ENCODE measurements at regions not wholly inside any gene's neighbourhood (a gene's known extent, or its start where the extent isn't known, plus 50 kb on each side); places are given as distances from the start of the nearest gene placed in this dataset.
"Not testable (repeated sequence)": the region's sequence is repeated elsewhere in the genome, so short reads cannot be mapped to it uniquely, and the experiment has no call there.

DNA sequence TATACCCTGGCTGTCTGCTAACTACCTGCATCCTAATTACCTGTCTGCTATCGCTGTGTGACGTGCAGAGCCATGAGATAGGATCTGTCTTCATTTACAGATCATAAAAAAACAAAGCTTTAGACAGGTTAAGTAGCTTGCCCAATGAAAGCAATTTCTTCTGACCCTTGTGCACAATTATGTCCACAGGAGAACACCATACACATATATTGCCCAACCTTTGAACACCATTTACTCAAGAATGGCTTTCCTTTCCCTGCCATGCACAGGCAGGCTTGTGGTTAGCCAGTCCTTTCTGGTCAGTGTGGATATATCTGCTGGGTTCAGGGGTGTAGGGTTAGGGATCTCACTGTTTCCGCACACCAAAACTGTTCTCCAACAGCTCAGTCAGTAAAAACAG lies 344.8 kb downstream of the BCL2L11 start:
- no CpG with 5 or more reads among the region's 3 CpGs for WGBS (ENCODE audit: insufficient coverage, low lambda C conversion rate)
- H3K4me1 ChIP-seq (ENCODE audit: control insufficient read depth, insufficient read depth, low read length); H3K36me3 ChIP-seq (ENCODE audit: control insufficient read depth, insufficient read depth, low read length); H3K4me3 ChIP-seq (ENCODE audit: low read length); H3K27me3 ChIP-seq (ENCODE audit: control insufficient read depth, insufficient read depth, low read length); H3K9me3 ChIP-seq (ENCODE audit: control insufficient read depth, low read depth, low read length); DNase-seq: not testable (repeated sequence)
- H3K27ac ChIP-seq (ENCODE audit: low read length): peak overlapping the region; percentile 78

DNA sequence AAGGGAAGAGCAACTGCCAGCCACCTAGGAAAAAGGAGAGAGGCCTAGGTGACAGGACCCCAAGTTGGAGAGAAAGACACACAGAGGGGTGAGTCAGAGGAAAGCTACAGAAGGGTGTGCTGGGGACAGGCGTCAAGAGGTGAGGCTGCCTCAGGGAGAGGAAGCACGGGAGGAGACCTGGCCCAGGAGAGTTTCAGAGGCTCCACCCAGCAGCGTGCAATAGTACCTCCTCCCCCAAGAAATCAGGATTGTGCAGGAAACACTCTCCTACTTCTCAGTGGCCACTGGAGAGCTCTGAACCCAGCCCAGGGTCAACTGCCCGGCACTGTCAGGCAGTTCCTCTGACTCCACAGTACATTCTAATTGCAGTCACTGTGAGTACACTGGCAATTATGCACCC lies 346.0 kb downstream of the BCL2L11 start:
- not testable (repeated sequence) for H3K36me3 ChIP-seq (ENCODE audit: control insufficient read depth, insufficient read depth, low read length); H3K27me3 ChIP-seq (ENCODE audit: control insufficient read depth, insufficient read depth, low read length); H3K4me1 ChIP-seq (ENCODE audit: control insufficient read depth, insufficient read depth, low read length); H3K4me3 ChIP-seq (ENCODE audit: low read length); H3K9me3 ChIP-seq (ENCODE audit: control insufficient read depth, low read depth, low read length); H3K27ac ChIP-seq (ENCODE audit: low read length)
- DNase-seq: peak; percentile 20 to 21
- WGBS (ENCODE audit: insufficient coverage, low lambda C conversion rate): no CpG with 5 or more reads among the region's 4 CpGs

DNA sequence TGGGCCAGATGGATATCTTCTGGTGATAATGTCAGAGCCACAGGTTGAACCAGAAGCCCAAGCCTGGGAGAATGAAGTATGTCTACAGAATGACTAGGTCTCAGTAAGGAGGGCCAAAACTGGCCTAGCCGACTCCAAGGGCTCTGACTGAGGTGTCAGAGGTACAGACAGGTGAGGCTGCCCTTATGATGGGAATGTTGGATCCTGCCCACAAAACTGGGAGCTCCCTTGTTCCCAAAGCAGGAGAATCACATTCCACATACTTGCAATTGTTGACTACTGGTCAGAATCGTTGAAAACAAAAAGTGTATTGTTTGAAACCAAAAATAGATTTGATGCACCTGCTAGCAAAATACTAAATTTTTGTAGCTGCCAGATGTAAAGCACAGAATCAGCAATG lies 350.2 kb downstream of the BCL2L11 start:
- H3K27me3 ChIP-seq (ENCODE audit: control insufficient read depth, insufficient read depth, low read length); H3K9me3 ChIP-seq (ENCODE audit: control insufficient read depth, low read depth, low read length); H3K36me3 ChIP-seq (ENCODE audit: control insufficient read depth, insufficient read depth, low read length); H3K27ac ChIP-seq (ENCODE audit: low read length); H3K4me3 ChIP-seq (ENCODE audit: low read length); DNase-seq; H3K4me1 ChIP-seq (ENCODE audit: control insufficient read depth, insufficient read depth, low read length): not testable (repeated sequence)
- no CpG with 5 or more reads among the region's 2 CpGs for WGBS (ENCODE audit: insufficient coverage, low lambda C conversion rate)

DNA sequence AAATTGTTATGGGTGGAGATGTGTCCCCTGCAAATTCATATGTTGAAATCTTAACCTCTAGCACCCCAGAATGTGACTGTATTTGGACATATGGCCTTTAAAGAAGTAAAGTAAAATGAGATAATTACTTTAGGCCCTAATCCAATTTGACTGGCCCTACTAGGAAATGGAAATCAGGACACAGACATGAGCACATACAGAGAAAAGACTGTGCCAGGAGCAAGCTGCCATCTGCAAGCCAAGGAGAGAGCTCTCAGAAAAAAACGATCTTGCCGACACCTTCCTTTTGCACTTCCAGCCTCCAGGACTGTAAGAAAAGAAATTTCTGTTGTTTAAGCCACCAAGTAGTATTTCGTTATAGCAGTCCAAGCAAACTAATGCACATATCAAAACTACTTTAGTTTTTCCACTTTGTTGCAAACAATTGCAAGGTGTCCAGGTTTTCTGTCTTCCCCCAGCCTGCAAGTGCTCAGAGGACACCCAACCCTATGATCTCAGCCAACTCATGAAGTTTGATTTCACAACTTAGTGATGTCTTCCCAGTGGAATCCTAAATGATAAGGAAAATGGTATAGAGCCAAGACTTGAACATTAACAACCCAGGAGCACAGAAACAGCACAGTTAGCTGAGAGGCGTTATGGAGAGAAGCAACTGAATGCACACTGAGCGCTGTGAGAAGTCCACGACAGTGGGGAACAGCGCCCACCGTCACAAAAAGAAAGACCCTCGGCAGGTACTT lies 351.2 kb downstream of the BCL2L11 start:
- not testable (repeated sequence) for H3K4me1 ChIP-seq (ENCODE audit: control insufficient read depth, insufficient read depth, low read length); H3K9me3 ChIP-seq (ENCODE audit: control insufficient read depth, low read depth, low read length); DNase-seq; H3K4me3 ChIP-seq (ENCODE audit: low read length); H3K36me3 ChIP-seq (ENCODE audit: control insufficient read depth, insufficient read depth, low read length); H3K27me3 ChIP-seq (ENCODE audit: control insufficient read depth, insufficient read depth, low read length)
- peak overlapping the region; percentile 49 for H3K27ac ChIP-seq (ENCODE audit: low read length)
- WGBS (ENCODE audit: insufficient coverage, low lambda C conversion rate): no CpG with 5 or more reads among the region's 9 CpGs

DNA sequence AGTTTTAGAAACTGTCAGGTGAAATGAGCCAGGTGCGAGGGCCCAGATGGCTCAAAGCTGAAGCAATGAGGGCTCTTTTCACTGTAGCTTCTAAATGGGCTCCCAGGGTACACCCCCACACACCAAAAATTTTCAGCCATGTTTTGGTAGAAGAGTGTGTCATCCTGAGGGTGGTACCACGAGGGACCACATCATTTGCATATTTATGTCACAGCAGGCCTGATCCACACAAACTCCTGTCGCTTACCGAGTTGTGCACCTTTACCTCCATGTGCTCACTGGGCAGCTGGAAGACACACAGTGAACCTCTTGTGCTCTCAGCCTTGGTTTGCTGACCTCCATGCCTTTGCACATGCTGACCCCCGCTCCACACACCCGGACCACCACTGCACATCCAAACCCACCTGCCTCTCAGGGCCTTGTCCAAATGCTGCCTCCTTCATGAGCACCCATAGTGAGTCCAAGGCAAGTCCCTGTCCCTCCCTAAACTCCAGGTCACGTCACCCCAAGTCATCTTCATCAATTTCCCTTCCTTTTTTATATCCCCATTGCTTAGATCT lies 352.2 kb downstream of the BCL2L11 start:
- WGBS (ENCODE audit: insufficient coverage, low lambda C conversion rate): no CpG with 5 or more reads among the region's 7 CpGs
- not testable (repeated sequence) for H3K4me1 ChIP-seq (ENCODE audit: control insufficient read depth, insufficient read depth, low read length); DNase-seq; H3K9me3 ChIP-seq (ENCODE audit: control insufficient read depth, low read depth, low read length); H3K27me3 ChIP-seq (ENCODE audit: control insufficient read depth, insufficient read depth, low read length); H3K4me3 ChIP-seq (ENCODE audit: low read length); H3K27ac ChIP-seq (ENCODE audit: low read length); H3K36me3 ChIP-seq (ENCODE audit: control insufficient read depth, insufficient read depth, low read length)

DNA sequence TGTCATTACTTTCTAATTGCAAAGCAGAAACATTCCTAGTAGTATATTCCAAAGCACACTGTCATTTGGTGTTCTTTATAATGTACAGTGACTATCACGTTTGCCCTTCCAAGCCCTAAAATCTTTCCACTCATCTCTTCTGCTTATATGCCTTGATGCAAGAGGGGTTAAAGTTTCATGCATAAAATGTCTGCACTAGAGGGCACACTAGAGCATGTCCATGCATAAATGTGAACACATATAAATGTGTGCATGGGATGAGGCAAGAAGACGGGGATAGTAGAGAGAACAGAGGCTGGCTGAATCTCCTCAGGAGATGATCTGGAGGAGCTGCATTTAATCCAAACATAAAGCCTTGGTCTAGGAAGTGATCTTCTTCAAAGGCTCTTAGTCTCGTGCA lies 352.8 kb downstream of the BCL2L11 start:
- not testable (repeated sequence) for H3K4me1 ChIP-seq (ENCODE audit: control insufficient read depth, insufficient read depth, low read length); H3K4me3 ChIP-seq (ENCODE audit: low read length); H3K27me3 ChIP-seq (ENCODE audit: control insufficient read depth, insufficient read depth, low read length); H3K9me3 ChIP-seq (ENCODE audit: control insufficient read depth, low read depth, low read length); H3K36me3 ChIP-seq (ENCODE audit: control insufficient read depth, insufficient read depth, low read length); H3K27ac ChIP-seq (ENCODE audit: low read length); DNase-seq
- no CpG with 5 or more reads among the region's 3 CpGs for WGBS (ENCODE audit: insufficient coverage, low lambda C conversion rate)

DNA sequence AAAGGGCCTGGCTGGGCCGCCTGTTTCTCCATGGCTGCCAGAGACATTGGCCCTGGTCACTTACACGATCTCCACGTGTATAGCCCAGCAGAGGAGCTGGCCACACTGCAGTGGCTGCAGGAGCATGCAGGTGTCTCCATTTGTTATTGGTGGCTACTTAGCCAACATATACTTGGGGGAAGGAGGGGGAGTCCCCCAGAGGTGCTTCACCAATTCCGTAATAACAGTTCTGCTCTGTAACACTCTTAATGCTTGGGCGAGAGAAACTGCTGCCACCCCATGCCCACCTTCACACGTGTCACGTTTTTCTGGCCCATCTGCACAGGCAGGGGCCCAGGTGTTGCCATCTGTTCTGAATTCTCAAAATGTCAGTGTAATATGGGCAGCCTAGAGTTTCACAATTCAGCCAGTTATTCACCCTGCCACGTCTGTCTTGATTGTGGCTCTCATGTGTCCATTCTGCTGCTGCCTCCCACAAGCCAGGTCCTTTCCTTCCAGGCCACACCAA lies 353.5 kb downstream of the BCL2L11 start:
- WGBS (ENCODE audit: insufficient coverage, low lambda C conversion rate): no CpG with 5 or more reads among the region's 8 CpGs
- DNase-seq; H3K27me3 ChIP-seq (ENCODE audit: control insufficient read depth, insufficient read depth, low read length); H3K27ac ChIP-seq (ENCODE audit: low read length); H3K9me3 ChIP-seq (ENCODE audit: control insufficient read depth, low read depth, low read length); H3K4me1 ChIP-seq (ENCODE audit: control insufficient read depth, insufficient read depth, low read length); H3K36me3 ChIP-seq (ENCODE audit: control insufficient read depth, insufficient read depth, low read length); H3K4me3 ChIP-seq (ENCODE audit: low read length): not testable (repeated sequence)

DNA sequence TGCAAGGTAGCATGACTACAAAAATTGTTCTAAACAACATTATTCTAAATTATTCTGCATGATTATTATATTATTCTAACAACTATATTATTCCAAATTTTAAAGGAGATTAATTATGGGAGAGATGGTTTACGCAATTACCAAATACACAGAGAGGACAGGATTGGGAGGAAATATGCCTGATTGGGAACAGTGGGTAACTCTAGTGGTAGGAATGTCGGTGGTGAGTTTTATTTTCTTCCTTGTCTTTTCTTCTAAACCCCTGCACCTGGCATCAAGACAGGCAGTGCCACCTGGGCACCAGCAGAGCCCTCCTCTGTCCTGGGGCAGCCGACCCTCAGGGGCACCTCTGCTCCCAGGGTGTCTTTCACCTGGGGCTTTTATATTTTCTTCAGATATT lies 357.6 kb downstream of the BCL2L11 start:
- not testable (repeated sequence) for H3K27me3 ChIP-seq (ENCODE audit: control insufficient read depth, insufficient read depth, low read length); H3K36me3 ChIP-seq (ENCODE audit: control insufficient read depth, insufficient read depth, low read length); H3K4me3 ChIP-seq (ENCODE audit: low read length); DNase-seq; H3K4me1 ChIP-seq (ENCODE audit: control insufficient read depth, insufficient read depth, low read length); H3K9me3 ChIP-seq (ENCODE audit: control insufficient read depth, low read depth, low read length); H3K27ac ChIP-seq (ENCODE audit: low read length)
- WGBS (ENCODE audit: insufficient coverage, low lambda C conversion rate): no CpG with 5 or more reads among the region's 3 CpGs

DNA sequence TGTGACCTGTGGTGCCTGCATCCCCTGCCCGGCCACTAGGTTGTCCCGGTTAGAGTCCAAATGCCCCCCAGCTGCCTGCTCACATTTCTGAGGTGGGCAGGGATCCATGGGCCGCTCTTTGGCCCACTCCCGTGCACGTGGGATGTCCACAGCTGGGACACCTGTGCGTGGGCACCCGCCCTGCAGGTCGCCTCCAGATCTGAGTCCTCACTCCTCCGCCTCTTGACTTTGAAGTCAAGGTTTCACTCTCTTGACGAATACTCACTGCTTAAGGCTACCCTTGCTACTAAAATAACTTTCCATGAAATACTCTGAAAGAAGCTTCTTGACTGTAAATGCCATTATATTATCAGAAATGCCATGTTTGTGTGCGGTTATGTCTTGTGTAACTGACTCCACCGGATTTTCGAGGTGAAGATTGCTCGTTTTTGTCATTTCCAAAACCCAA lies 358.2 kb downstream of the BCL2L11 start:
- H3K4me1 ChIP-seq (ENCODE audit: control insufficient read depth, insufficient read depth, low read length); H3K36me3 ChIP-seq (ENCODE audit: control insufficient read depth, insufficient read depth, low read length); H3K27ac ChIP-seq (ENCODE audit: low read length); H3K4me3 ChIP-seq (ENCODE audit: low read length); H3K9me3 ChIP-seq (ENCODE audit: control insufficient read depth, low read depth, low read length); H3K27me3 ChIP-seq (ENCODE audit: control insufficient read depth, insufficient read depth, low read length); DNase-seq: not testable (repeated sequence)
- no CpG with 5 or more reads among the region's 14 CpGs for WGBS (ENCODE audit: insufficient coverage, low lambda C conversion rate)

DNA sequence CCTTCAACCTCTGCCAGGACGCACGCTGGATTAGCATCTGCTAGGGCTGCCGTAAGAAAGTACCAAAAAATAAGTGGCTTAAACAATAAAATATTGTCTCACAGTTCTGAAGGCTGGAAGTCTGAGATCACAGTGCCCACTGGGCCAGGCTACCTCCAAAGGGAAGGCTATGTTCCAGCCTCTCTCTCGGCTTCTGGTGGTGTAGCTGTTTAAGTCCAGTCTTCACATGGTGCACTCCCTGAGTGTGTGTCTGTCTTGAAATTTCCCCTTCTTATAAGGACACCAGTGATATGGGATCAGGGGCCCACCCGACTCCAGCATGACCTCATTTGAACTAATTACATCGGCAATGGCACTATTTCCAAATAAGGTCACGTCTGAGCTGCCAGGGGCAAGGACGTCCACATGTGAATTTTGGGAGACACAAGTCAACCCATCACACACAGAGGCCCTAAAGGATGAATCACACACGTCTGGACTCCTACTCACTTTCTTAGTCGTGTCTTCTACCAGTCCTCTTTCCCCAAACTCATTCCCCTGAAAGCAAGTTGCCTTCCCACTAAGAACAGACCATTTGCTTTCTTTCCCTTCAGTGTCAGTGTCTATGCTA lies 359.4 kb downstream of the BCL2L11 start:
- H3K4me1 ChIP-seq (ENCODE audit: control insufficient read depth, insufficient read depth, low read length); H3K27ac ChIP-seq (ENCODE audit: low read length); H3K36me3 ChIP-seq (ENCODE audit: control insufficient read depth, insufficient read depth, low read length); H3K27me3 ChIP-seq (ENCODE audit: control insufficient read depth, insufficient read depth, low read length); DNase-seq; H3K9me3 ChIP-seq (ENCODE audit: control insufficient read depth, low read depth, low read length); H3K4me3 ChIP-seq (ENCODE audit: low read length): not testable (repeated sequence)
- no CpG with 5 or more reads among the region's 10 CpGs for WGBS (ENCODE audit: insufficient coverage, low lambda C conversion rate)

DNA sequence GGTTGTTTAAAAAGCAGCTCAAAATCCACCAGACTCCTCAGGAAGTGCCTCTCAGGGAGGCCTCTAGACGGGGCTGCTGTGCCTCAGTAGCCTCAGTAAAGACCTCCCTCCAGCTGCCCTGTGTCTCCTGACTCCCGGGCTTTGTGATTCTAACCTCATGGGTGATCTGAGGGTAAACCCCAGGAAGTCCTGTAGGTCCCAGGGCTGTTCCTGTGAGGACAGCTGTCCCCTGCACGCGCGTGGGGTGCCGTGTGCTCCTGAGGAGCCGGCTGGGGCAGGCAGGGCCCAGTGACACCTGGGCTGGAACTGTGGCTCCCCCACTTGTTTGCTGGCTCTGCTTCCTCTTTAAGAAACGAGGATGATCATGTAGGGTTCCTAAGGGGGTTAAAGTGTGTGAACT lies 359.9 kb downstream of the BCL2L11 start:
- not testable (repeated sequence) for H3K4me1 ChIP-seq (ENCODE audit: control insufficient read depth, insufficient read depth, low read length); H3K27ac ChIP-seq (ENCODE audit: low read length); H3K9me3 ChIP-seq (ENCODE audit: control insufficient read depth, low read depth, low read length); H3K4me3 ChIP-seq (ENCODE audit: low read length); H3K36me3 ChIP-seq (ENCODE audit: control insufficient read depth, insufficient read depth, low read length); DNase-seq; H3K27me3 ChIP-seq (ENCODE audit: control insufficient read depth, insufficient read depth, low read length)
- WGBS (ENCODE audit: insufficient coverage, low lambda C conversion rate): no CpG with 5 or more reads among the region's 8 CpGs
